Keratinocyte (primary cell): ENCODE measurements at regions not wholly inside any gene's neighbourhood (a gene's known extent, or its start where the extent isn't known, plus 50 kb on each side); places are given as distances from the start of the nearest gene placed in this dataset.

Source experiments
- EZH2 ChIP-seq: IDR thresholded peaks from one replicate; pipeline ENCODE4 v1.6.1; 2012; ENCODE audit warnings: inconsistent platforms, mild to moderate bottlenecking, low read length, moderate library complexity
- TF ChIP-seq, protein P1 (sequence below), 3 experiments: IDR thresholded peaks in 1 of 3; conservative IDR thresholded peaks in 1 of 3; optimal IDR thresholded peaks in 1 of 3; 2 replicates in 2 of 3; 3 replicates in 1 of 3; pipeline versions ENCODE3 to v1.5.1; 2011; ENCODE audit warnings: low read length in 3 of 3, mild to moderate bottlenecking in 3 of 3, moderate library complexity in 2 of 3, control low read depth in 1 of 3, inconsistent platforms in 1 of 3; ENCODE audit not compliant: insufficient read depth in 2 of 3; ENCODE audit errors: extremely low read depth in 1 of 3

DNA sequence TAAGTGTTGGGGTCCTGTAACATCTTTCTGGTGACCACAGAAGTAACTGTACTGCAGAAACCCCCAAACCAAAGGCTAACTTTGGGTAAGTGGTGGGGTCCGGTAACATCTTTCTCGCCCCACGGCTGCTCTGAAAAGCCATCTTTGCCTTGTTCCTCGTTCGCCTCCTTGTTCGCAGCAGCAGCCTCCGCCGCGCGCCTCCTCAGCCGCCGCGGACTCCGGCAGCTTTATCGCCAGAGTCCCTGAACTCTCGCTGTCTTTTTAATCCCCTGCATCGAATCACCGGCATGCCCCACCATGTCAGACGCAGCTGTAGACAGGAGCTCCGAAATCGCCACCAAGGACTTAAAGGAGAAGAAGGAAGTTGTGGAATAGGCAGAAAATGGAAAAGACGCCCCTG lies 316.8 kb downstream of the TUSC7 start:
- TF ChIP-seq, protein P1, sequence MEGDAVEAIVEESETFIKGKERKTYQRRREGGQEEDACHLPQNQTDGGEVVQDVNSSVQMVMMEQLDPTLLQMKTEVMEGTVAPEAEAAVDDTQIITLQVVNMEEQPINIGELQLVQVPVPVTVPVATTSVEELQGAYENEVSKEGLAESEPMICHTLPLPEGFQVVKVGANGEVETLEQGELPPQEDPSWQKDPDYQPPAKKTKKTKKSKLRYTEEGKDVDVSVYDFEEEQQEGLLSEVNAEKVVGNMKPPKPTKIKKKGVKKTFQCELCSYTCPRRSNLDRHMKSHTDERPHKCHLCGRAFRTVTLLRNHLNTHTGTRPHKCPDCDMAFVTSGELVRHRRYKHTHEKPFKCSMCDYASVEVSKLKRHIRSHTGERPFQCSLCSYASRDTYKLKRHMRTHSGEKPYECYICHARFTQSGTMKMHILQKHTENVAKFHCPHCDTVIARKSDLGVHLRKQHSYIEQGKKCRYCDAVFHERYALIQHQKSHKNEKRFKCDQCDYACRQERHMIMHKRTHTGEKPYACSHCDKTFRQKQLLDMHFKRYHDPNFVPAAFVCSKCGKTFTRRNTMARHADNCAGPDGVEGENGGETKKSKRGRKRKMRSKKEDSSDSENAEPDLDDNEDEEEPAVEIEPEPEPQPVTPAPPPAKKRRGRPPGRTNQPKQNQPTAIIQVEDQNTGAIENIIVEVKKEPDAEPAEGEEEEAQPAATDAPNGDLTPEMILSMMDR (optimal IDR thresholded peaks at IDR 0.05 in 1 of 3, IDR thresholded peaks at IDR 0.05 in 1 of 3, conservative IDR thresholded peaks at IDR 0.05 in 1 of 3; ENCODE audit: extremely low read depth in 1 of 3, insufficient read depth in 2 of 3, low read length in 3 of 3): no peak
- no peak for TF ChIP-seq EZH2
